Eye (tissue), 1 donor: ENCODE measurements at regions not wholly inside any gene's neighbourhood (a gene's known extent, or its start where the extent isn't known, plus 50 kb on each side); places are given as distances from the start of the nearest gene placed in this dataset.

ENCODE experiments used
- DNase-seq: peaks from one replicate; pipeline ENCODE4 v3.0.0-alpha.2; 2015

GRCh38 chr13:99821741-99822140 lies 149.8 kb downstream of the ZIC5 start:
- no peak for DNase-seq

DNA sequence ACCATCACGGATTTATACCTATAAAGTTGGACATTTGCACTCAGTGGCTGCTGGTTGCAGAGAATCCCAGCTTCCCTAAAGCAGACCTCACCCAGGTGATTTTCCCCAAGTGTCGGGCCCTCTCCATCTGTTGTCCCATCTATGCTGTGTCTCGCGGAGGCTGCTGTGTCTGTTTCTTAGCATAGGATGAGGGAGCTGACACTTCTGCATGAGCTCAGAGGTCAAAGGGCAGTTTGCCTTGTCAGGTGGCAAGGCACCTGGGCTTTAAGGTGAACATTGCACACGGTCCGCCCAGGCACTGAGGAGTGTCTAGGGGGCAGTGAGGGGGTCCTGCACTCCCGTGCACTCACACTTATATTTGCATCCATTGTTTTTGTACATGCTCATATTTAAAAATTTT lies 151.6 kb downstream of the ZIC5 start:
- DNase-seq, result no peak

DNA sequence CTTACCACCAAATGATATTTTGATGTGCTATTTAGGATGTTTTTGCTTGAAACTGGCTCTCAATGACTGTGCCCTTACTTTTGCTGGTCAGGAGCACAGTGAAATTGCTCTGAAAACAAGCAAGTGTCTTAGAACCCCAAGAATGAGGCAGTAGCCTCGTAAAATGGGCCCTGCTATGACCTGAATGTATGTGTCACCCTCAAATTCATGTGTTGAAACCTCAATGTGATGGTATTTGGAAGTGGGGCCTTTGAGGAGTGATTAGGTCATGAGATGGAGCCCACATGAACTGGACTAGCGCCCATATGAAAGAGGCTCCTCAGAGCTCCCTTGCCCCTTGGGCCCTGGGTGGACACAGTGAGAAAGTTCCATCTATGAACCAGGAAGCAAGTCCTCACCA lies 155.2 kb downstream of the ZIC5 start:
- DNase-seq, result no peak

DNA sequence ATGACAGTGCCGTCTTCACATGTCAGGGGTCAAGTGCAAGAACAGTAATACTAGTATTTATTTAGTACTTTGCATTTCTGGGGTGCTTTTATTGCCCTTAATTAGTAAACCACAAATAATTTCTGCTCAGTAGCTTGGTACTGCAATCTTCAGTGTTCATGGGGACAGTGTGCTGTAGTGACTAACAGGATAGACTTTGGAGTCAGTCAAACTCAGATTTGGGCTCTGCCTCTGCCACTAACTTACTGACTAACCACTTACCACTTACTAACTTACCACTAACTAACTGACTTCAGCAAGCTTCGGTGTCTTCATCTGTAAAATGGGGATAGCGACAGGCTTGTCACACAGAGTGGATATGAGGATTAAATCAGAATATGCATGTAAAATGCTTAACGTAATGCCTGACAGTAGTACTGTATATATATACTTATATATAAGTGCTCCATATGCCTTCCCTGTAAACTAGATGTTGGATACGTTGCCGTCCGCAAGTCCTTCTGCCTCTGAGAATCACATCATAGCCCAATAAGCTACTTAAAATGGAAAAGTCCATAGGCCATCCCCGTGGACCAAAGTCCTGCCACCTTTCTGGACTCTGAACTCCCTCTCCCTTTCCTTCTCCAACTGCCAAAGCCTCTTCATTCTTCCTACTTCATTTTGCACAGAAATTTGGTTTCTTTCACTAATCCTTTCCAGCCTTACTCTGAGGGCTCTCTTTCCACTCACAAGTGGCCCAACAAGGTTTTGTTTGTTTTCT lies 158.1 kb downstream of the ZIC5 start:
- DNase-seq, result no peak

DNA sequence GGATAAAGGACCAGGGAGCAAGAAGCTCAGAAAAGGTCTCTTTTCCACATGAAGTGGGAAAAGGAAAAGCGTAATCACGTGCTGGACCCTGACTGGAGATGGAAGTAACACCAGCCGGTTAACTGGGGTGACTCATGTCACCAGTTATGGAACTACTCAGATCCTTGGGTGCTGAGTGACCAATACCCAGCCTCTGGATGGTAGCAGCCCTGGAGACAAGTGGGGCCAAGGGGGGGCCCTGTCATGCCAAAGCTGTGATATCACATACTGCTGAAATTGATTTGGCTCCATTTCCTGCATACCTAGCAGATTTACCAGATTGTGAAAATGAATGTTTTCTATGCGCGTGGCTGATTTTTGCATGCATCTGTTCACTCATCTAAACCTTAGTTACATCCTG lies 158.9 kb downstream of the ZIC5 start:
- no peak for DNase-seq

DNA sequence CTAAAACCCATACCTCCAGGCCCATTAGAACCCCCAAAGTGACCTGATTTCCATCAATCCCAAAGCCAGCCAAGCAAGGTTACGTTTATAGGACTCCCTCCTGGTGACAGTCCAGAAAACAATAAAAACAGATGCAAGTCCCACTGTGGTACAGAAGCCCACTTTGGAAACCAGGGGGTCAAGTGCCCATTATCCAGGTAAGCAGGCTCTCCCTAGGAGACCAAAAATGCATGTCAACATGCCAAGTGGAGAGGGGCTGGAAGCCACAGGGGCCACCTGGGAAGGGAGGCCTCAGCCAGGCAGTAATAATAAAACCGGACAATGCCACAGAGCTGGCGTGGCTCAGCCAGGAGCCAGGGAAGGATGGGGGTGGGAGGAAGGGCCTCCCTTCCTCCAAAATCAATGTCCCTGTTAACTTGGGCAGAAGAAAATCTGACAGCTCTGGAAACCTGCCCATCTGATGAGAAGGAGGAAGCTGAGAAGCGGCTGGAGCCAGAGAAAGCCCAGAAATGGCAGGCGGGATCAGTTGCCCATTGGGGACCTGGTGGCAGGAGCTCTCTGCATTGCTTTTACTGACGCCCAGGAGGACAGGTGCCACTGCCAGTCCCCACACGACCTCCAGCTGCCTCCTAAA lies 160.4 kb downstream of the ZIC5 start:
- peak; percentile 79 for DNase-seq

DNA sequence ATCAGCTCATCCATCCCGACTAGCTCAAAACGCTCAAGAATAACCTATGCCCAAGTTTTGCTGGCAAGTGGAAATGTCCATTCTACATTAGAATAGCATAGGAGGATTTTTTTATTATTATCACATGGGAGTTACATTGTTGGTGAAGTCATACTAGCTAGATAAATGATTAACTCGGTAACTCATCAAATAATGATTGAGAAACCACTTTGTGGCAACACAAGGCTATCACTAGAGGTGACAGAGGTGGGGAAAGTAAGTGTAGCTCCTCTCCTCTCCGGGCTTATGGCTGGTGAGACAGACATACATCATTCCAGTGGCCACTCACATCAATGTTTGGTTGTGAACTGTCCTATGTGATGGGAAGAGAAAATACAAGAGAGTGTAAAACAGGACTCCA lies 161.6 kb downstream of the ZIC5 start:
- no peak for DNase-seq

DNA sequence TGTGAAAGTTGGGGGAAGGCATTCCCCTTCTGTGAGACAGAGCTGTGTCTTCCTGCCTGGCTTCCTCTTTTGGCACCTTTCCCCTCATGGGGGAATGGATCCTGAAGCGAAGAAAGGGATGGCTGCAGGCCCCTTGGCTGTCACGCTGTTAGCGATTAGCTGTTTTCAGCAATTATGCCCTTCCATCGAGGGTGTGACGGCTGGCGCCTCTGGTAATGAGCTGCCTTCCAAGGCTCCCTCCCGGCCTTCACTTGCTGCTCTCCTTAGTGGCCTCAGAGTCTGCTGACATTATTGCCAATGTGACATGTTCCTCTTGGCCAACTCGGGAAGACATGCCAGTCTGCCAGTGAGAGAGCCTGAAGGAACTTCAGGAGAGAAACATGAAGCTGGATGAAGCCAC lies 162.1 kb downstream of the ZIC5 start:
- no peak for DNase-seq

DNA sequence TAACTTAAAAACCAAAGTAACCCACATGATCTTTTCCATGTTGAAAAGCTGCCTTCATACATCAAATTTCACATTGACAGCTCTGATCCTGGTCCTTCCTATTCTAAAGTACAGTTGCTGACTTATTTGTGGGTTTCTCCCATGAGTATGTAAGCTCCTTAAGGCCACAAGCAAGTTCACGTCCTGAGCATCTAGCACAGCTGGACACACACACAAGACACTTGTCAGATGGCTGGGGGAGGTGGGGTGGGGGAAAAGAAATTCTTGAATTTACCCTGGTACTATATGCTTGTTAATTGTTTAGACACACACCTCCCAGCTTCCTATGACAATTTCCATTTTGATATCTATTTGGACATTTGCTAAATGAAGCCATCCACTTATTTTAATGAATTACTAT lies 162.8 kb downstream of the ZIC5 start:
- DNase-seq, result no peak

- DNase-seq, result no peak
These were observed 164.9 kb downstream of the ZIC5 start for GRCh38 chr13:99806671-99807070.

- peak; percentile 33 for DNase-seq
These were observed 166.2 kb downstream of the ZIC5 start for GRCh38 chr13:99805361-99805760.

DNA sequence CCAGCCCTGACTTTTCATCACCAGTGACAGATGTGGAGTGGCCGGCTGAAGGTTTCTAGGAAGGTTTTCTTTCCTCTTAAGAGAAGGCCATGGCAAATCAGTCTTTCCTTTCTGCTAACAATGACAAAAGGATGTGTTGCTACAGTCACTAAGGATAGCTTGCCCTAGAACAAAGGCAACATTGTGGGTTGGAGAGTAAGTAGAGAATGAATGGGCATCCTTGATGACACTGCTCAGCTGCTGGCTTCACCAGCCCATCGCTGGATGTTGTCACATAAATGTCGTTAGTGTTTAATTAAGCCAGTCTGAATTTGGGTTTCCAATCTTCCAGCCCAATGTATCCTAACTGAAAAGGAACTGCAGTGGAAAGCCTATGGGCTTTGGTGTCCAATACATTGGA lies 168.4 kb downstream of the ZIC5 start:
- no peak for DNase-seq

GRCh38 chr13:99802416-99802815 lies 169.2 kb downstream of the ZIC5 start:
- DNase-seq, result no peak

- no peak for DNase-seq
These were observed 170.6 kb downstream of the ZIC5 start for GRCh38 chr13:99800951-99801350.

GRCh38 chr13:99800011-99800410 lies 171.6 kb downstream of the ZIC5 start:
- DNase-seq, result no peak

DNA sequence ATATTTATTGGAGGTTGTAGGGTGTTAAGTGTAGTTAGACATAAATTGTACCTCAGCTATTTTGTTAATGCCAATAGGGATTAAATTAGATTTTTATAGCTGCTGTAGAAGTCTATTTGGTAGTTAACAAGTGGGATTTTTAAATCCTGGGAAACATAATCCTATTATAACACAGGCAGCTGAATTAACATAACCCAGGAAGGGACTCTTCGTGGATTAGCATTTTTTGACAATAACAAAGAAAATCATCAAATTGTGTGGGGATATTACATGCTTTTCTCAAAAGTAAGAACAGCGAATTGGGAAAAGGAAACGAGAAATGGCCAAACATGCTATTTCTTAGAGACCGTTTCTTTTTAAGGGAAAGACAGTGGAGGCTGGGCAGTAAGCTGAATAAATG lies 172.8 kb downstream of the ZIC5 start:
- DNase-seq, result no peak

DNA sequence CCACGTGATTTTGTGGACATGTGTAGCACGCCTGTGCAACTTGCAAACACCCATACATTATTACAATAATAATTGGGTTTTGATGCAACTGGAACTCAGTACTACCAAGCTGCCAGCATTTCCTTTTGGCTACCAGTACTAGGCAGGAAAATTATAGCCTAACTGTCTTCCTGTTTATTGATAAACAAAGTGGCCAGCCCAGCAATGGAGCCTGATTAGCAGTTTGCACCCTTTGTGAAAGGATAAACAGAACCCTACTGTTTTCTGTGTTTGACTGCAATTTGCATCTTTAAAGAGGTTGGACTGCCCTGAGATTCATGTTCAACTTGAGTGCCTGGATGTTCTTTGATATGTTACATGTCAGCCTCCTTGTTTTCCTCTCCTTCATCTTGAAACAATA lies 173.9 kb downstream of the ZIC5 start:
- DNase-seq, result no peak

- DNase-seq, result peak; percentile 86
These were observed 175.3 kb downstream of the ZIC5 start for GRCh38 chr13:99796175-99796819.

GRCh38 chr13:99792079-99792921 lies 179.3 kb downstream of the ZIC5 start:
- peak; percentile 20 for DNase-seq

DNA sequence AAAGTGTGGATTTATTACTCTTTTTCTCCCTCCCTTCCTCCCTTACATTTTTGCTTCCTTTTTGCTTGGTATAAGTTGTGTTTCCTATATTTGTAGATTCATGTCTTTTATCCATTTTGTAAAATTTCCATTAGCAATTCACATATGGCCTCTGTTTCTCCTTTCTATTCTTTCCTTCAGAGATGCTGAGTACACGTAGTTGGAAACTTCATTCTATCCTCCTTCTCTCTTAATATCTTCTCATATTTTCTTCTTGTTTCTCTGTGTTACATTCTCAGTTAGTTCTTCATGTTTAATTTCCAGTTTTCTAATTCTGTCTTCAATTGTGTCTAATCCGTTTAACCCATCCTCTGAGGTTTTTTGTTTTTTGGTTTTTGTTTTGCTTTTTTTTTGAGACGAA lies 188.9 kb downstream of the ZIC5 start:
- no peak for DNase-seq

DNA sequence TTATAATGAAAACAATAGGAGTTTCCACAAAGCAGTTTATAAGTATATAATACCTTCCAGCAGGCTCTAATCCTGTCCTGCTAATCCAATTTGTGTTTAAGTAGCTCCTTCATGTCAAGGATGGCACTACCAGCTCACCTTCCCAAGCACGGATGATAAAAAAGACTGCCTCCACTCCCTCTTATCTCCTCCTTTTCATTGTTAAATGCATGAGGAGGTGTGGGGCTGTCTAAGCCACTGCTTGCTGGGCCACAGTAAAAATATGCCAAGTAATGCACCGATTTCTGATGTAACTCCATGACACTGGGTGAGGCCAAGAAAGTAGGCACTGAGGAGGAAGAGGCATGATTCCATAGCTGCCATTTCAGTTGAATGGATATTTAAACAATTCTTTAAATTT lies 193.1 kb downstream of the ZIC5 start:
- no peak for DNase-seq

- no peak for DNase-seq
These were observed 193.7 kb downstream of the ZIC5 start for GRCh38 chr13:99777873-99778272.

- no peak for DNase-seq
These were observed 196.9 kb downstream of the ZIC5 start for GRCh38 chr13:99774644-99775043.
